ENCODE measurements at regions not wholly inside any gene's neighbourhood (a gene's known extent, or its start where the extent isn't known, plus 50 kb on each side); places are given as distances from the start of the nearest gene placed in this dataset.

DNA sequence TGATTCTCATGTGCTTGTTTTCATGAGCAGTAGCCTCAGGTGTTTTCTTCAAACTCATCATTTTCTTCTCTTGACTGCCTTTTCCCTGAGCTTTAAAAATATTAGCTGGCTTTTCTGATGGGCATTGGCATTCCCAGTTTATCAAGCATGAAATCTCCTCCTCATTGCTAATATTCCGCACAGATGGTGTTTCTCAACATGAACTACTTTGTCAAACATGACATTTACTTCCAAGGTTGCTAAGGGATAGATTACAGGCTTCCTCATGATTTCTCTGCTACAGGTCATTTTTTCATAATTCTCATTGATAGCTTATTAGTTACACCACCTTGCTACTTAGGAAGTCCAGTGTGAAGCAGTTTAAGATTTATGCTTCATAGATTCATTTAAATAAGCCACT lies 1116.9 kb upstream of the CNTNAP5 start:
- TF ChIP-seq, protein P1, sequence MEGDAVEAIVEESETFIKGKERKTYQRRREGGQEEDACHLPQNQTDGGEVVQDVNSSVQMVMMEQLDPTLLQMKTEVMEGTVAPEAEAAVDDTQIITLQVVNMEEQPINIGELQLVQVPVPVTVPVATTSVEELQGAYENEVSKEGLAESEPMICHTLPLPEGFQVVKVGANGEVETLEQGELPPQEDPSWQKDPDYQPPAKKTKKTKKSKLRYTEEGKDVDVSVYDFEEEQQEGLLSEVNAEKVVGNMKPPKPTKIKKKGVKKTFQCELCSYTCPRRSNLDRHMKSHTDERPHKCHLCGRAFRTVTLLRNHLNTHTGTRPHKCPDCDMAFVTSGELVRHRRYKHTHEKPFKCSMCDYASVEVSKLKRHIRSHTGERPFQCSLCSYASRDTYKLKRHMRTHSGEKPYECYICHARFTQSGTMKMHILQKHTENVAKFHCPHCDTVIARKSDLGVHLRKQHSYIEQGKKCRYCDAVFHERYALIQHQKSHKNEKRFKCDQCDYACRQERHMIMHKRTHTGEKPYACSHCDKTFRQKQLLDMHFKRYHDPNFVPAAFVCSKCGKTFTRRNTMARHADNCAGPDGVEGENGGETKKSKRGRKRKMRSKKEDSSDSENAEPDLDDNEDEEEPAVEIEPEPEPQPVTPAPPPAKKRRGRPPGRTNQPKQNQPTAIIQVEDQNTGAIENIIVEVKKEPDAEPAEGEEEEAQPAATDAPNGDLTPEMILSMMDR (IDR thresholded peaks at IDR 0.05), result no peak
- TF ChIP-seq POLR2A (IDR thresholded peaks at IDR 0.05), result no peak
- intact Hi-C loops (cut with DNase I), result no loop called here
- Histone ChIP-seq H3K9me3 (no peaks in the 10 kb centered on the region), H3K36me3 (no peaks in the 10 kb centered on the region), H3K27me3 (no peaks in the 10 kb centered on the region), H3K27ac (no peak overlapping the region), H3K4me3 (no peak overlapping the region), H3K4me1 (no peaks in the 10 kb centered on the region)
- DNase-seq, result no peak
- 50 to 85% methylated on average over 1 of the region's 1 CpG for WGBS, 2 donors

DNA sequence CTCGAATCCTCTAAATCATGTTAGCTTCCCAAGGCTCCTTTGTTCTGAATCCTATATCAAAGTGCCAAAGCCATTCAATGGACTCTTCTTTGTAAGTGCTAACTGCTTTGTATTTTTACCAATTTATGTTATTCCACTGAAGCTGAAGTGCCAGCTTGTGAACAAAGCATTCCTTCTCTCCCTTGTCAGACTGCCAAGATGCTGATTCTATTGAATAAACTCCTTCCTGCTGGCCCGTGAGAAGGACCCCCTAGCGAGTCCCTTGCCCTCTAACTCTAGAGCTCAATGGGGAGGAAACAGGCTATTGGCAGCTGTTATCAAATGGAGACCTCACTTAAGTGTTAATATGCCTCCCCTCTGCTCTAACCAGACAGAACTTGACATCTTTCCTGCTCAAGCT lies 1097.9 kb upstream of the CNTNAP5 start:
- TF ChIP-seq POLR2A (IDR thresholded peaks at IDR 0.05), result no peak
- TF ChIP-seq, protein P1 (IDR thresholded peaks at IDR 0.05), result no peak
- no peak overlapping the region for H3K4me3 ChIP-seq
- no peak overlapping the region for H3K27ac ChIP-seq
- H3K9me3 ChIP-seq, result peaks cover 0 to 29% (median 18%) of the 10 kb centered on the region in 3 donors
- intact Hi-C loops (cut with DNase I), result no loop called here
- no peak for DNase-seq
- no peaks in the 10 kb centered on the region for H3K4me1 ChIP-seq
- no peaks in the 10 kb centered on the region for H3K36me3 ChIP-seq
- no peaks in the 10 kb centered on the region for H3K27me3 ChIP-seq
- WGBS, 2 donors, result 30% methylated on average over 3 of the region's 3 CpGs

DNA sequence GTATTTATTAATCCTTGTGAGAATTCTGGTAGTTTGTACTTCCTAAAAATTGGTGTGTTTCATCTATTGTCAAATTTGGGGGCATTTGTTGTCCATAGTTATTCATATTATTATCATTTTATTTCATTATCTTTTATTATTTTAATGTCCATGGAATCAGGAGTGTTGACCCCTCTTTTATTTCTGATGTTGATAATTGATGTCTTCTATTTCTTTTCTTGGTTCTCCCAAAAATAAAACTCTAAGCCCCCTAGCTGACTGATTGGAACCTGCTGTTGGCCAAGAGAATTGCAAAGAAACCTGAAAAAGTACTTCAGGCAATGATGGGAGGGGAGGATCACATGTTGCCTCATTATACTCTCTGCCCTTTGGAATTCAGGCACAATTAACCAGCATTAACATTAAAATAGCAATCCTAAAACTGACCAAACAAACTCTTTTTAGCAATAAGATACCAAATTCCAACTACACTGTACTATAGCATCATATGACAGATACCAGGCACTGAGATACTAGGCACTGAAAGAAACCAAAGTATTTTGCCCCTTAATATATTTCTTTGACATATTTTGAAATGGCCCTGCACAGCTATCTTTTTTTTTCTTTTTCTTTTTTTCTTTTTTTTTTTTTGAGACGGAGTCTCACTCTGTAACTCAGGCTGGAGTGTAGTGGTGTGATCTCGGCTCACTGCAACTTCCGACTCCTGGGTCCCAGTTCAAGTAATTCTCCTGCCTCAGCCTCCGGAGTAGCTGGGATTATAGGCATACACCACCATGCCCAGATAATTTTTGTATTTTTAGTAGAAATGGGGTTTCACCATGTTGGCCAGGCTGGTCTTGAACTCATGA lies 1097.2 kb upstream of the CNTNAP5 start:
- Histone ChIP-seq H3K4me1 (no peaks in the 10 kb centered on the region), H3K36me3 (no peaks in the 10 kb centered on the region), H3K27ac (no peak overlapping the region), H3K4me3 (no peak overlapping the region), H3K9me3 (peaks cover 0 to 29% (median 18%) of the 10 kb centered on the region in 3 donors), H3K27me3 (no peaks in the 10 kb centered on the region)
- DNase-seq, result no peak
- TF ChIP-seq POLR2A (IDR thresholded peaks at IDR 0.05), result no peak
- TF ChIP-seq, protein P1 (IDR thresholded peaks at IDR 0.05), result no peak
- intact Hi-C loops (cut with DNase I), result no loop called here
- WGBS, 2 donors, result 86 to 88% methylated on average over 4 of the region's 4 CpGs

DNA sequence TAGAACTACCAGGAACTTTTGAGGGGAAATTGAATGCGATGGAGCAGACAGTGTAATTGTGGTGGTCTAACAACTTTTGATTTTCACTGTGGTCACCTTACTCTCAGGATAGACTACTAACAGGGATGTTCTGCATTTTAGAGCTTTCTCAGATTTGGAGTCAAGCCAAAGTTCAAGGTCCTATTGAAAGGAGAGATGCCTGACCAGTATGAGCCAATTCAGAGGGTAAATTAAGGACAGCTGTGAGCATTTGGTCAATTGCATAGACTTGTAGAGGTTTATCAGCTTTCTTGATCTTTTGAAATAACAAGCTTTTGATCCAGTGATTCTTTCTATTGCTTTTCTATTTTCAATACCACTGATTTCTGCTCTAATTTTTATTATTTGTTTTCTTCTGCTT lies 1095.7 kb upstream of the CNTNAP5 start:
- intact Hi-C loops (cut with DNase I), result no loop called here
- peaks cover 0 to 16% (median 15%) of the 10 kb centered on the region in 3 donors for H3K9me3 ChIP-seq
- H3K4me3 ChIP-seq, result no peak overlapping the region
- no peaks in the 10 kb centered on the region for H3K4me1 ChIP-seq
- H3K27me3 ChIP-seq, result no peaks in the 10 kb centered on the region
- H3K27ac ChIP-seq, result no peak overlapping the region
- TF ChIP-seq, protein P1 (IDR thresholded peaks at IDR 0.05), result no peak
- TF ChIP-seq POLR2A (IDR thresholded peaks at IDR 0.05), result no peak
- WGBS, 2 donors, result 86% methylated on average over 1 of the region's 1 CpG
- DNase-seq, result no peak
- H3K36me3 ChIP-seq, result no peaks in the 10 kb centered on the region

DNA sequence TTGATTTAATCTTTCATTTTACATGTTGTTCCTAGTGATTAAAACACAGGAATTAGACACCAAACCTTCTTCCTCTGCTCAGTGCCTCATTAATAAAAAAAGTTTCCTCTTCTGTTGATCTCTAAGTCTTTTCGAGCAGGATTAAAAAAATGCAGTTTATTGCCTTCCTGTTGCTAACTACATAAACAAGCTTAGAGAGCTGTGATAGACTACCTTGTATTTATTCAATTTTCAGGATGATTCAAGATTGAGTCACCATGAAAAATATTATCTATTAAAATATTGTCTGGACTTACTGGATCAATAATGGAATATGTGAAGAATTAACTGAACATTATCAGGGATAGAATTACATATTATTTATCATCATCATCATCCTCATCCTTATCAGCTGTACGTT lies 1089.6 kb upstream of the CNTNAP5 start:
- 27 to 36% methylated on average over 2 of the region's 2 CpGs for WGBS, 2 donors
- Histone ChIP-seq H3K36me3 (no peaks in the 10 kb centered on the region), H3K27ac (no peak overlapping the region), H3K4me3 (no peak overlapping the region), H3K27me3 (no peaks in the 10 kb centered on the region), H3K4me1 (no peaks in the 10 kb centered on the region), H3K9me3 (no peaks in the 10 kb centered on the region)
- intact Hi-C loops (cut with DNase I), result no loop called here
- DNase-seq, result no peak
- no peak for TF ChIP-seq POLR2A (IDR thresholded peaks at IDR 0.05)
- TF ChIP-seq, protein P1 (IDR thresholded peaks at IDR 0.05), result no peak

All from esophagus squamous epithelium (tissue), 5 donors.